Islet precursor cell (in vitro differentiated cells): ENCODE measurements at regions not wholly inside any gene's neighbourhood (a gene's known extent, or its start where the extent isn't known, plus 50 kb on each side); places are given as distances from the start of the nearest gene placed in this dataset.

Experiments
- DNase-seq: peaks from one replicate; pipeline ENCODE4 v3.0.0-alpha.2; 2018

GRCh38 chr1:232302376-232303221 is 327.3 kb downstream of the SIPA1L2 start:
- DNase-seq: no peak

- DNase-seq: no peak
Measured at GRCh38 chr1:232301246-232301645, 328.7 kb downstream of the SIPA1L2 start.

- DNase-seq: no peak
Measured at GRCh38 chr1:232300466-232300865, 329.5 kb downstream of the SIPA1L2 start.

DNA sequence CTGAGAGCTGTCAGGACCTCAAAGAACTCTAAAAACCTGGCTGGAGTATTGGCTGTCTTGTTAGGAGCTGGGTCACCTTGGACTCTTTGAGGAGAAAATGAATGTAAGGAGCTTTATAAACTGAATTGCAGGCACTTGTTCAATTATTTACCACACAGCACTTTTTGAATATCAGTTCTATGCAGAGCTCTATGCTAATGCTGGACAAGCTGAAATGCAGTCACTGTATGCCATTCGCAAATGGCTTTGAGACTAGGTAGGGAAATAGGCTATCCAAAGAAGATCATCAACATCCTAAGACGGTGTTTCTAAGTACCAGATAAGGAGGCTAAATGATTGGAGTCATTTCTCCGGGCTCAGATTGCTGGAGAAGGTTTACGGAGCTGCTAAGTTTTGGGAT is 333.5 kb downstream of the SIPA1L2 start:
- DNase-seq: no peak

DNA sequence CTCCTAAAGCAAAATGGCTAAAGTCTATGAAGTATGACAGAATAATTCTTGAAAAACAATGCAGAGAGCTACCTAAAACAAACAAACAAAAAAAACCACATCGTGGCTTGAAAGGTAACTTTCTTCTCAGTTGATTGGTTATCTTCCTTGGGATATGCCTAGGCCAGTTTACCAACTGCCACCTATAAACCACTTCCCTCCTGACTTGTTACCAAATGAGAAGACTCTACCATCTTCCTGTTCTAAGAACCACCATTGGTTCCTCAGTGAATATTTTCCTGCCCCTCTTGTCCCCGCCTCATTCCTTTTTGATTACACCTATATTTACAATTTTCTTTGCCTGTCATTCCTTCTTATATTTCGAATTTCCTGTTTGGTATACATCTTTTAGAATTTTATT is 336.6 kb downstream of the SIPA1L2 start:
- no peak for DNase-seq

DNA sequence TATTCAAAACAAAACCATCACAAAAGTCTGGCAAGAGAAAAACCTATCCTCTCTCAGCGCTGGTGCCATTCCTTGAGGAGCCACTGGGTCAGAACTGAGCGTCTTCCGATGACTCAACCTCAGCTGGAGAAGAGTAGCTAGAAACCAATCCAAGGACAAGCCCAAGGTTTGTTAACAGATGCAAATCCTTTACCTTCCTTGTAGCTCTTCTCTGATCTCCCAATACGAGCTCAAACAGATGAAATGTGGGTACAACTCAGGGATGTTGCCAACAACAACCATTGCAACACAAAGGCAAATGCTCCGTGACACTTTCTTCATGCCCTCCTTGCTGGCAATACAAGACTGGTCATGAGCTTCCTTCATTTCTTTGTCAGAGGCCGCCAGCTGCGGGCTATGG is 337.1 kb downstream of the SIPA1L2 start:
- no peak for DNase-seq

GRCh38 chr1:232292239-232292638 is 337.7 kb downstream of the SIPA1L2 start:
- DNase-seq: no peak

DNA sequence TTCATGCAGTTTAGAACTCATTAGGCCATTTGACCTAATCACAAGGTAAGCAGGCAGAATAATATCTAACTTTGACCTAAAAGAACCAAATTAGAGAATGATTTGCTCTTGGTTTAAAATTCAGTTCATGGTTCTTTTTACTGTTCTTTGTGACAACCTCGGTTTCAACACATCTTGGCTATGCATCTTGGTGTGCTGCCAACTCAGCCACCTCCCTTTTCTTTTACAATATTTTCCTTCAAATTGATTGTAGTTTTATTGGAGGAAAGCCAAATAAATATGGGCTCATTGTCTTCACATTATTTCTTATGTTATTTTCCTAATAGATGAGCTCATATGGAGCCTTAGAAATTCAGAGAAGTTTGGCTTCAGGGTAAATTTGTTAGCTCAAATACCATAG is 338.3 kb downstream of the SIPA1L2 start:
- DNase-seq: no peak

DNA sequence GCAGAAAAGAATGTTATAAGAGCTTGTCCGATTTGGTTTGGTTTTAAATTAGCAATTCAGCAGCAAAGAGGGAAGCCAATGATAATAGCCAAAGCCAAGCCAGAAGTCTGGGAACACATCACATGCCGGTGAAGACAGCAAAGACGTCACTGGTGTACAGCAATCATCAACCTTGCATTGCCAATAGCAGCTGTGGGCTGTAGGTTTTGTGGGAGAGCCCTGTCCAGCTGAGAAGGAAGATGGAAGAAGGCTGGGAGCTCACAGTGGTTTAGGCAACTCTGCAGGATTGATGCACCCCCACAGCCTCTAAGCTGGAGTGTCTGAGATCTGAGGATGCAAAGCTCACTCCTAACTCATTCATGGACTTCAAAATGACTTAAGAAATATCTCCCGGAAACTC is 338.7 kb downstream of the SIPA1L2 start:
- no peak for DNase-seq

DNA sequence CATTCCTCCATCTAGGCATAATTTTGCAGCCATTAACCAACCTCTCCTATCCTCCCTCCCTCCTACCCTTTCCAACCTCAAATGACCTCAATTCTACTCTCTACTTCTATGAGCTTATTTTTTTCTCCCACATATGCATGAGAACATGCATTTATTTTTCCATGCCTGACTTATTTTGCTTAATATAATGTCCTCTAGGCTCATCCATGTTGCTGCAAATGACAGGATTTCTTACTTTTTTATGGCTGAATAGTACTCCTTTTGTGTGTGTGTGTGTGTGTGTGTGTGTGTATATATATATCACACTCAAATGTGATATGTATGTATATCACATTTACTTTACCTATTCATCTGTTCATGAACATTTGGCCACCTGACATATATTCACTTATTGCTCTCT is 339.4 kb downstream of the SIPA1L2 start:
- no peak for DNase-seq

DNA sequence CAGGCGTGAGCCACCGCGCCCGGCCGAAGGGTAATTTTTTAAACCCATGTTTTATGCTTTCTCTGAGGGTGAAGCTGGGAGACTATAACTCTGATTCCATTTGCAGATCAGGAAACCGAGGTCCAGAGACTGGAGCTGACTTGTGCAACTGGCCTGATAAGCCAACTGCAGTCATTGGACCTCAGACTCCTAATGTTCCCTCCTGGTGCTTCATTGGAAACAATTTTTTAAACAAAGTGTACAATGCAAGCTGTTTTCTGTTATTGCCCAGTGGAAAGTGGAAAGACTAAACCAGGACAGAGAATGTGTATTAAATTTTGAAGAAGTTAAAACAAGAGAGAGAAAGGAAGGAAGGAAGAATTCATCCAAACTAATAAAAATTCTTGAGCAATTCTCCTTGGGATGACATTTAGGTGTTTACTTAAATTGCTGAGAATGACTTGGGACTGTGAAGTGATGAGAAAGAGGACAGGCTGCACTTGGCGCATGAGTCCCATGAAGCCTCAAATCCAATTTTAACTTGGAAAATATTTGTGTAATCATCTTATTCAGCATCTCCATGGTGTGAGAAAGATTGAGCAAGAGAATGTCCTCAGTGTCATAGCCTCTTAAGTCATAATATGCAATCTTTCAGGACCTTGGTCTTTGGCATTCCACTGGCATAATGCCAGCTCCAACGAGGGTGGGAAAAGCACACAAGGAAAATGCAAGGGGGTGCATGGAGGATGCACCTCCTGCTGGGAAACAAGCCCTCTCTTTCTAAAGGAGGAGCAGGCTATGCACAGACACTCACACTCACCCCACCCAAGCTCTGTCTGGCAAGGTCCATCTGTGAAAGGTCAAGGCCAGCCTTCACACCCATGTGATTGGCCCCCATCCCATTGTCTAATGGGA is 342.0 kb downstream of the SIPA1L2 start:
- no peak for DNase-seq

DNA sequence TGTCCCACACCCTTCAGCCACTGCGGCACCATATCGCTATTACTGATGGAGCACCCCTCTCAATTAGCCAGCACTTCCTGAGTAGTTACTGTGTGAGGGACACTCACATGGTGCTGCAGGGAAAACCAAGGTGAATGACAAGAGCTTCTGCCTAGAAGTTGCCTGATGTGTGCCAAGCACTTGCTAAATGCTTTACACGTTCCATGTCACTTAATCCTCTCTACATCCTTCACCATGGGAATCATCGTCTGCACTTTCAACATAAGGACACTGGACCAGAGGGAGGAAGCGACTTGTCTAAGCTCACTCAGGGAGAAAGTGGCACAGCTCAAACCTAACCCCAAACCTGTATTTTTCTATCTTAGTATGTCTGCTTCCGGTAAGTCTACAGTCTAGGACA is 344.8 kb downstream of the SIPA1L2 start:
- no peak for DNase-seq

DNA sequence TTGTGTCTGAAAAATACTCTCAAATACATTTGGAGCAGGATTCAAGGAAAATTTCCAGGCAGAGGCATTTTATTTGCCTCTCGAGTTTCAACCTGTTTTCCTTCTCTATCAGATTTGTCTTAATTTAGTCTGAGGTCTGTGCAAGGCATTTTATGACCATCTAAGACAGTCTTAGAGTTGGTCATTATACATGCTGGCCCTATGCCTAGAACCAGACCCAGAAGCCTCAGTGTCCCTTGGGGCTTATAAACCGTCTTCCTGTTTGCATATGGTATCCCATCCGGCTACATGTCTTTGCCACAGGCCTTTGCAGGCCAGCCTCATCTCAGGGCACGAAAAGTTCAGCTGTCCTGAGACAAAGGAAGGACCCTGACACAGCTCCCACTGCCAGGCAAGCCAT is 346.1 kb downstream of the SIPA1L2 start:
- DNase-seq: no peak

GRCh38 chr1:232282498-232282897 is 347.4 kb downstream of the SIPA1L2 start:
- no peak for DNase-seq

DNA sequence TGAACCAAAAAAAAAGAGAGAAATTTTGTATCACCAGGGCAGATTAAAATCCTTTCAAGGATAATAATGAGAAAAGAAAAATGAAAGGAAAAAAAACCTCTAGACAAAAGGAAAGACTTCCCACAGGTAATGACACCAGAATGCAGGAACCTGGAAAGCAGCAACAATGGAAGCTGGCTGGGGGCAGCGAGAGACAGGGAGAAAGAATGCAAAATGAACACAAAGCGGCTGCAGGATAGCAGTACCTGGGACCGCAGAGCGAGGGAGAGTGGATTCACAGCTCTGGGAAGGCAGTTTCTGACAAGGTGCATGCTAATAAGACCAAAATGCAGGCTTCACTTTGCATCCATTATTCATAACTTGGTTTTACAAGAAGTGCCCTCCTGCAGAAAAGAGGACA is 349.0 kb downstream of the SIPA1L2 start:
- no peak for DNase-seq

- DNase-seq: no peak
Measured at GRCh38 chr1:232279909-232280400, 350.0 kb downstream of the SIPA1L2 start.

- no peak for DNase-seq
Measured at GRCh38 chr1:232278925-232279324, 351.0 kb downstream of the SIPA1L2 start.

DNA sequence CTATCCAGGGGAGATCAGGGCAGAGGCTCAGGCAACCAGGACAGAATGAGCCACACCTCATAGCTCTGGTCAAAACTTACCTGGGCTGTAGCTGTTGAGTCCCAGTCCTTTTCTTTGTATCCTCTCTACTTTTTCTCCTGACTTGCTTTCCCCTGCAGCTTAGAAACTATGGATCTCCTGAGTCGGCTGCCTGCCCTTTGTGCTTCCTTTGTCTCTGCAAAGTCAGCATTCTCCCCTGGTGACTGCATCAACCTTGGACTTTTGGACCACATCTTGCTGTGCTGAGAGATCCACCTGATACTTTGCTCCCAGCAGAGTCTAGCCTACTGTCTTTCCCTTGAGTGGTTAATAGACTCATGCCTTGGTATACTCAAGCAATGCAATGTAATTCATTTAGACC is 353.3 kb downstream of the SIPA1L2 start:
- DNase-seq: no peak

DNA sequence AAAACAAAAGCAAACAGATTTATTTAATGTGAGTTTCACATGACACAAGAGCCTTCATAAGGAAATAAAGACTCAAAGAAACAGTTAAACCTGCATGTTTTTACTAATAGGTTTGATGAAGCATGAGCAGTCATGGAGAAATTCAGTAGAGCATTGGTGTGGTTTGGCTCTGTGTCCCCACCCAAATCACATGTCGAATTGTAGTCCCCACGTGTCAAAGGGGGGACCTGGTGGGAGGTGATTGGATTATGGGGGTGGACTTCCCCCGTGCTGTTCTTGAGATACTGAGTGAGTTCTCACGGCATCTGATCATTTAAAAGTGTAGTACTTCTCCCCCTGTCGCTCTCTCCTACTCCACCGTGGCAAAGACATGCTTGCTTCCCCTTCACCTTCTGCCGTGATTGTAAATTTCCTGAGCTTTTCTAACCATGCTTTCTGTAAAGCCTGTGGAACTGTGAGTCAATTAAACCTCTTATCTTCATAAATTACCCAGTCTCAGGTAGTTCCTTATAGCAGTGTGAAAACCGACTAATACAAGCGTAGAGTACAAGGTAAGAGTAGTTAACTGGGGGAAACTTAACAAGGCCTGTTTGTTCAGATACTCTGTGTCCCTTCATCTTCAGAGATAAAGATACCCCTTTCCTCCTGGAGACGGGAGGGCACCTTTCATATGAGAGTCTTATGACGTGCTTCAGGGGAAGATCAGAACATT is 354.8 kb downstream of the SIPA1L2 start:
- DNase-seq: no peak

- no peak for DNase-seq
Measured at GRCh38 chr1:232274236-232274855, 355.6 kb downstream of the SIPA1L2 start.

DNA sequence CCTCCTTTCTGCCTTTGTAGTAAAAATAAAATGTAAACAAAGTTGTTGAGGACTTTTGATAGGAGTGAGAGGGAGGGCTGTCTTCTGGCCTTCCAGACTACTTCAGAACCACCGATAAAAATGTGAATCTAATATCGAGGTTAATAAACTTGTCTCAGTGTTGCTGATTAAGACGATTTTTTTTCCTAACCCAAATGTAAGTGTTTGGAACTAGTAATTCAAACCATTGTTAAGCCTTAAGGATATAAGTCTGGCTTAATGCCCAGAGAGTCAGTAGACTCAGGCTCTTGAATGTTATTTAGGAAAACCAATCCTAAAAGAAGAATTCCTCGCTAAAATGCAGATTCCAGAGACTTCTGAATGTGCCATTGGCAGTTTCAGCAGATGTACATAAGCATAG is 356.9 kb downstream of the SIPA1L2 start:
- DNase-seq: no peak

DNA sequence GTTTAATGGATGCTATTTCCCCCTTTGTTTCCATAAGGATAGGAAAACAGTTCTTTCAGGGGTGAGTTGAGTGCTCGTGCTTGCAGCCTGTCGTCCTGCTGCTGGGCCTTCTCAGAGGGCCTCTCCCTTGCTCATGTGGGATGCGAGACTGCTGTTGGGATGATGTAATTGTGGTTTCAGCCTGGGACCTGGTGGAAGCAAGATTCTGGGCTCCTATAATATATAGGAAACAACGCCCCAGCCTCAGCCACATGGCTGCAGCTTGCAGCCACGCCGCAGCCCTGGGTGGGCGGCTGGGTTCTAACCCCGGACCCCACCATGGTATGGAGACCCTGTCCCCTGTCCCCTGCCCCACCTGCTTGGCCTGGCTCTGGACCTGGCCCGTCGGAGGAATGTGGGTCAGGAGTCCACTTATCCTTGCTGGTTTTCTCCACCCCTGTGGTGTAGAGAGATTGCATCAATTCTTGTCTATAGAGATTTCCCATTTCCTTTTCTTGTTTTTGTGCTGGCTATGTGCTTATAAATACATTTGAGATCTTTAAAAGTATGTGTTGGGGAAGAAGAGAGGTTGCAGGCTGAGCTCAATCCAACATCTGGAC is 357.8 kb downstream of the SIPA1L2 start:
- DNase-seq: no peak
